Ovary (tissue), 7 donors: ENCODE measurements at regions not wholly inside any gene's neighbourhood (a gene's known extent, or its start where the extent isn't known, plus 50 kb on each side); places are given as distances from the start of the nearest gene placed in this dataset.
"Not testable (repeated sequence)": the region's sequence is repeated elsewhere in the genome, so short reads cannot be mapped to it uniquely, and the experiment has no call there.

Source experiments
- DNase-seq, 5 donors: peaks; one replicate each; pipeline ENCODE4 v3.0.0-alpha.2; 2019 to 2020
- H3K27ac ChIP-seq, 2 donors: fragments of 200-600 bp; one replicate each; pipeline versions ENCODE4 v1.5.1 to v1.8.0; 2019 to 2022
- H3K27me3 ChIP-seq: fragments of 200-600 bp; one replicate; pipeline ENCODE4 v1.8.0; 2022
- H3K36me3 ChIP-seq: fragments of 200-600 bp; sonication (generic); one replicate; pipeline ENCODE4 v1.5.1; 2019
- H3K4me1 ChIP-seq: one replicate; pipeline ENCODE4 v1.8.1; 2013; ENCODE audit warnings: mild to moderate bottlenecking, moderate library complexity; ENCODE audit not compliant: insufficient read depth
- H3K4me3 ChIP-seq: fragments of 200-600 bp; sonication (generic); one replicate; pipeline ENCODE4 v1.5.1; 2017
- H3K9me3 ChIP-seq, 2 donors: fragments of 200-600 bp in 1 of 2; sonication (generic) in 1 of 2; one replicate each; pipeline versions ENCODE4 v1.5.1 to v1.8.1; 2013 to 2019; ENCODE audit warnings: mild to moderate bottlenecking in 1 of 2, moderate library complexity in 1 of 2
- CTCF ChIP-seq, 3 donors: fragments of 450-650 bp in 2 of 3; fragments of 200-600 bp in 1 of 3; IDR thresholded peaks; one replicate each; pipeline versions ENCODE4 v1.5.1 to v1.8.0; 2016 to 2022; ENCODE audit warnings: antibody characterized with exemption in 3 of 3, mild to moderate bottlenecking in 1 of 3
- EP300 ChIP-seq: sonication (generic); formaldehyde crosslinking; IDR thresholded peaks from one replicate; pipeline ENCODE4 v1.6.1; 2017; ENCODE audit warnings: antibody characterized with exemption
- POLR2A ChIP-seq: fragments of 450-650 bp; IDR thresholded peaks from one replicate; pipeline ENCODE4 v1.6.1; 2017; ENCODE audit warnings: antibody characterized with exemption, mild to moderate bottlenecking, moderate library complexity
- WGBS, 3 donors: extraction: QIAGEN DNeasy Blood & Tissue Kit in 1 of 3; methylation state at CpG; one replicate each; pipeline versions ENCODE4 v1.1.5 to v1.1.7; 2013 to 2017; 5-methylcytosine and 5-hydroxymethylcytosine counted together
- intact Hi-C, 4 donors: fragments of 100-400 bp; cut with DNase I; formaldehyde crosslinking; loops; one replicate each; pipeline versions ENCODE4 v1.11.0 to v1.15.1; 2022 to 2023
- donor health status: DM: no; HTN: no; CAD: no; lungs with moderate emphysema.
- donor health status: DM: no; HTN: no; CAD: no.
- donor health status: Bipolar disorder and iron deficiency.
- donor health status: DM: no; HTN: no; CAD: no.
- donor health status: DM: yes; HTN: yes; CAD: no.

DNA sequence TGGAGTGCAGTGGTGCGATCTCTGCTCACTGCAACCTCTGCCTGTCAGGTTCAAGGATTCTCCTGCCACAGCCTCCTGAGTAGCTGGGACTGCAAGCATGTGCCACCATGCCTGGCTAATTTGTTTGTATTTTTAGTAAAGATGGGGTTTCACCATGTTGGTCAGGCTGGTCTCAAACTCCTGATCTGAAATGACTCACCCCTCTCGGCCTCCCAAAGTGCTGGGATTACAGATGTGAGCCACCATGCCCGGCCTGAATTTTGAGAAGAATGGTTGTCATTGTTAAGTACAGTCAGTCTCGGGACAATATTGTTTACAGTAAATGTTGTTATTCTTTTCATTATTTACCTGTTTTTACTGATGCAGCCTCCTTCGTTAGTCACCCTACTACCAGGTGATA is 1226.2 kb upstream of the TENM3 start:
- DNase-seq, result no peak
- no peak for TF ChIP-seq EP300
- TF ChIP-seq POLR2A, result no peak
- no peak for TF ChIP-seq CTCF (IDR thresholded peaks at IDR 0.05)
- Histone ChIP-seq H3K27me3 (no peaks in the 10 kb centered on the region), H3K4me3 (no peak overlapping the region), H3K36me3 (no peaks in the 10 kb centered on the region), H3K4me1 (no peaks in the 10 kb centered on the region), H3K27ac (no peak overlapping the region), H3K9me3 (no peaks in the 10 kb centered on the region)
- intact Hi-C loops, result no loop called here
- 86 to 92% (median 89%) methylated on average over 5 of the region's 5 CpGs for WGBS, 3 donors

DNA sequence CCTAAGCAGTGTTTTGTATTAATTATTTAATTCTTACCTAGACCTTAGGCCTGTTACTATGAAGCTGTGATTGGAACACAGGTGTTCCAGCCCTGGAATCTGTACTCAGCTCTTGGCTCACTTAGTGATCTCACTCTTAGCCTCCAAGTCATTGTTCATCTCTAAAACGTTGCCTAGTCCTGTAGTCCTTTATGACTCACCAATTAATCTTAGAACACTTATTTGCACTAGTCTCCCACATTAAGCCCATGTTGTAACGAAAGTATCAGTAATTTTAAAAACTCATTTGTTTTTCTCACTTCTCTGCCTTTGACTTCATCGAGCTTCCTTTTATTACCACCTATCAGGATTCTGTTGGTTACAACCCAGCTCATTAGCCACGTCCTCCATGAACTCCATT is 1224.7 kb upstream of the TENM3 start:
- no peak overlapping the region for H3K27ac ChIP-seq
- no peak overlapping the region for H3K4me3 ChIP-seq
- DNase-seq, result no peak
- TF ChIP-seq EP300 (no peak), POLR2A (no peak), CTCF (IDR thresholded peaks at IDR 0.05) (no peak)
- H3K9me3 ChIP-seq, result no peaks in the 10 kb centered on the region
- no peaks in the 10 kb centered on the region for H3K4me1 ChIP-seq
- WGBS, 3 donors, result 44 to 56% (median 53%) methylated on average over 4 of the region's 4 CpGs
- intact Hi-C loops, result no loop called here
- no peaks in the 10 kb centered on the region for H3K36me3 ChIP-seq
- no peaks in the 10 kb centered on the region for H3K27me3 ChIP-seq

DNA sequence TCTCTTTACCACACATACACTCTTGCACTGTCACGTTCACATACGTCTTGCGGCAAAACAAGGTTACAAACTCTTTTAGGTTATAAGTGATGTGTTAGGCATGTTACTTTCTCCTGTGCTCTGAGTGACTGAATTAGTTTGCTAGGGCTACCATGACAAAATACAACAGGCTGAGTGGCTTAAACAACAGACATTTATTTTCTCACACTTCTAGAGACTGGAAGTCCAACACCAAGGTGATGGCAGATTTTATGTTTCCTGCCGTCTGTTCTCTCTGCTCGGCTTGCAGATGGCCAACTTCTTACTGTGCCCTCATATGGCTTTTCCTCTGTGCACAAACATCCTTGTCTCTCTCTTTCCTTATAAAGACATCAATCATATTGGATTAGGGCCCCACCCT is 1224.3 kb upstream of the TENM3 start:
- no peak overlapping the region for H3K27ac ChIP-seq
- H3K36me3 ChIP-seq, result no peaks in the 10 kb centered on the region
- WGBS, 3 donors, result 85 to 91% (median 88%) methylated on average over 5 of the region's 5 CpGs
- H3K4me1 ChIP-seq, result no peaks in the 10 kb centered on the region
- intact Hi-C loops, result no loop called here
- TF ChIP-seq EP300 (no peak), CTCF (IDR thresholded peaks at IDR 0.05) (no peak), POLR2A (no peak)
- DNase-seq, result no peak
- H3K4me3 ChIP-seq, result no peak overlapping the region
- no peaks in the 10 kb centered on the region for H3K9me3 ChIP-seq
- no peaks in the 10 kb centered on the region for H3K27me3 ChIP-seq

DNA sequence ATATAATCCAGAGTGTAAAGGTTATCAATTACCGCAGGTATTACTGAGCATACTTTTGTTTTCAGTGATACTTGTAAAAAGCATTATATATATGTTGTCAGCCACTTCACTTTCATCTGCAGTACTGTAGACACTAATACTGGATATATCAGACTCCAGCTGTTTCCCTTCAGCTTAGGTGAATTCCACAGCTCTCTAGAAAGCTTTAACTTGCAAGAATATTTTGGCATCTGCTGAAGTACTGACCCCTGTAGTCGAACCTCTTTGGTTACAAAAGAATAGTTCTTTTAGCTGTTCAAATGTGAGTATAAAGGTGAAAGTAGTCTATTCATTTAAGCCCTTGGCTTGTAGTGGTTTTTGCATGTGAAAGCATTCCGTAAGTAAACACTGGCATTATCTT is 1222.7 kb upstream of the TENM3 start:
- H3K9me3 ChIP-seq, result no peaks in the 10 kb centered on the region
- no peak for DNase-seq
- H3K27ac ChIP-seq, result no peak overlapping the region
- intact Hi-C loops, result no loop called here
- H3K27me3 ChIP-seq, result no peaks in the 10 kb centered on the region
- TF ChIP-seq POLR2A (no peak), CTCF (IDR thresholded peaks at IDR 0.05) (no peak)
- H3K36me3 ChIP-seq, result no peaks in the 10 kb centered on the region
- H3K4me1 ChIP-seq, result no peaks in the 10 kb centered on the region
- H3K4me3 ChIP-seq, result no peak overlapping the region
- WGBS, 3 donors, result 27 to 32% (median 28%) methylated on average over 3 of the region's 3 CpGs

GRCh38 chr4:181021213-181021612 is 1222.0 kb upstream of the TENM3 start:
- no peak overlapping the region for H3K4me3 ChIP-seq
- no peaks in the 10 kb centered on the region for H3K9me3 ChIP-seq
- H3K4me1 ChIP-seq, result no peaks in the 10 kb centered on the region
- WGBS, 3 donors, result 83 to 96% (median 95%) methylated on average over 1 of the region's 1 CpG
- intact Hi-C loops, result no loop called here
- DNase-seq, result no peak
- H3K27me3 ChIP-seq, result no peaks in the 10 kb centered on the region
- no peaks in the 10 kb centered on the region for H3K36me3 ChIP-seq
- H3K27ac ChIP-seq, result no peak overlapping the region
- TF ChIP-seq POLR2A, result no peak
- TF ChIP-seq EP300, result no peak
- TF ChIP-seq CTCF (IDR thresholded peaks at IDR 0.05), result no peak

- H3K4me3 ChIP-seq, H3K27ac ChIP-seq, H3K9me3 ChIP-seq, H3K36me3 ChIP-seq, H3K27me3 ChIP-seq, H3K4me1 ChIP-seq, intact Hi-C loops: not testable (repeated sequence)
- DNase-seq, result peak in 2 of 5 donors; percentile 11
- 74 to 83% (median 83%) methylated on average over 14 of the region's 14 CpGs for WGBS, 3 donors
Observed at GRCh38 chr4:181030135-181030921, 1212.9 kb upstream of the TENM3 start.
